GM12864 (cell line): ENCODE measurements at regions not wholly inside any gene's neighbourhood (a gene's known extent, or its start where the extent isn't known, plus 50 kb on each side); places are given as distances from the start of the nearest gene placed in this dataset.

ENCODE experiments used
- DNase-seq: peaks from one replicate; pipeline ENCODE4 v3.0.0-alpha.2; 2011; ENCODE audit warnings: low read depth
- H3K4me3 ChIP-seq: 2 replicates; pipeline ENCODE4 v1.5.1; 2011; ENCODE audit warnings: mild to moderate bottlenecking, low read depth, low read length, control low read depth
- TF ChIP-seq, protein P1 (sequence below): IDR thresholded peaks from 2 replicates; pipeline ENCODE4 v1.5.1; 2011; ENCODE audit warnings: low read depth, mild to moderate bottlenecking, moderate library complexity, low read length, control low read depth, inconsistent platforms; ENCODE audit errors: missing control alignments

DNA sequence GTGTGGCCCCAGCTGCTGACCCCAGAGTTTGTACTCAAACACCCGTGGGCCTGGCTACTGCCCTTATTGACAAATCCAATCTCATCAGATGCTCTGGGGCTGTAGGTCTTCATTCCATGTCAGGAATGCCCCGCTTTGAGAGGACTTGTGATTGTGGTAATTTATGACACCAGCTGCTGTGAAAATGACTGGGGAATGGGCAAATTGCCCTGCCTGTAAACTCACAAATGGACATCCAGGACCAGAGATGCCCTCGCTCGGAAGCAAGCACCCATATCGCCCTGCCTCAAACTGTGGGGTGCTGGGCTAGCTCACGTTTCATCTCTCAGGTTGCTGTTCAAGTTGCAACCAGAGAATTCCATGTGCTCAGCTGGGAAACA lies 225.9 kb upstream of the MAP3K1 start:
- H3K4me3 ChIP-seq, result peak overlapping the region; percentile 11
- no peak for DNase-seq
- TF ChIP-seq, protein P1, sequence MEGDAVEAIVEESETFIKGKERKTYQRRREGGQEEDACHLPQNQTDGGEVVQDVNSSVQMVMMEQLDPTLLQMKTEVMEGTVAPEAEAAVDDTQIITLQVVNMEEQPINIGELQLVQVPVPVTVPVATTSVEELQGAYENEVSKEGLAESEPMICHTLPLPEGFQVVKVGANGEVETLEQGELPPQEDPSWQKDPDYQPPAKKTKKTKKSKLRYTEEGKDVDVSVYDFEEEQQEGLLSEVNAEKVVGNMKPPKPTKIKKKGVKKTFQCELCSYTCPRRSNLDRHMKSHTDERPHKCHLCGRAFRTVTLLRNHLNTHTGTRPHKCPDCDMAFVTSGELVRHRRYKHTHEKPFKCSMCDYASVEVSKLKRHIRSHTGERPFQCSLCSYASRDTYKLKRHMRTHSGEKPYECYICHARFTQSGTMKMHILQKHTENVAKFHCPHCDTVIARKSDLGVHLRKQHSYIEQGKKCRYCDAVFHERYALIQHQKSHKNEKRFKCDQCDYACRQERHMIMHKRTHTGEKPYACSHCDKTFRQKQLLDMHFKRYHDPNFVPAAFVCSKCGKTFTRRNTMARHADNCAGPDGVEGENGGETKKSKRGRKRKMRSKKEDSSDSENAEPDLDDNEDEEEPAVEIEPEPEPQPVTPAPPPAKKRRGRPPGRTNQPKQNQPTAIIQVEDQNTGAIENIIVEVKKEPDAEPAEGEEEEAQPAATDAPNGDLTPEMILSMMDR, result no peak

DNA sequence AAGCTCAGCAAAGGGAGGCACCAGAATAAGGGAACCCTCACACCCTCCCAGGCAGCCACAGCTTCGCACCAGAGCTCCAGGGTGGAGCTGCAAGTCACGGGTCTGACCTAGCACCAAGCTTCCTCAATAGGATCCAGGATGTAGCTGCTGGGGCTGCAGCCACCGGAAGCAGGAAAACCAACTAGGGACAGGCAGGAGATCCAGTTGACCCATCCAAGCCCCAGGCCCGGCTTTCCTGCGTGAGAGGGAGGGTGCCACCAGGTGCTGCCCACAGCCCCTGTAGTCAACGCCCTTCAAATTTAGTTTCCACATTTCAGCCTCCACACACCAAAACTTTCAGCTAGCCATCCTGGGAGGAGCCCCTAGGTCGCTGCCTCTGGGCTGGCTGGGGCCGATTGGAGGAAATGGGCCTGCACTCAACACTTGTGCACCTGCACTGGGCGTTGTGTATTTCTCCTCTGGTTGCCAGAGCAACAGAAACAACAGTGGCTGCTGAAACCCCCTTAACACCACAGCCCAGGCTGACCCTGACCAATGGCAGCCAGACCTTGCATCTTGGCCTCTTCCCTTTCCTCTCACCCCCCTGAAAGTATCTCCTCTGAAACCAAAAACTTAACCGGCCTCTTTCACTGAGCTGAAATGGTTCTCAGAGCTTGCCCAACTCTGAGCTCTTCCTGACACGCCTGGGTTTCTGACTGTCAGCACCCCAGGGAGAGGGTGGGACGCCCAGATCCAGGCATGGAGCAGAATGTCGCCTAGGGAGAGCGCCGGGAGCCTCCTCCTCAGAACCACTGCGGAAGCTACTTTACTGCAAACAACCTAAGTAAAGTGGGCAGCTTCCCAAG lies 226.5 kb upstream of the MAP3K1 start:
- peak overlapping the region; percentile 11 for H3K4me3 ChIP-seq
- DNase-seq, result peak; percentile 95
- TF ChIP-seq, protein P1, result no peak

DNA sequence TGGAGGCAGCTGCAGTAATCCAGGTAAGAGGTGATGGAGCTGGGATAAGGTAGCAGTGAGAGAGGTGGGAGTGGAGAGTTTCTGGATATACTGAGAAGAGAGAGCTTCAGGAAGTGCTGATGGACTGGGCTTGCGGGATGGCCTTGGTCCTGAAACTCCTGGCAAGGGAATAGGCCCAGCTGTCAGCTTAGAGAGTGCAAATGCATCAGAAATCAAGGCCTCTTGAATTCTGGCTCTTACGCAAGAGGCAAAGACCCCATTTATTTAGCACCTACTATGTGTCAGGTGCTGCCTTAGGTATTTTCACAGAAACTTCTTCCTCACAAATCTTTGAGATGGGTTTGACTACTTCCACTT lies 227.2 kb upstream of the MAP3K1 start:
- no peak for DNase-seq
- TF ChIP-seq, protein P1, result no peak
- no peak overlapping the region for H3K4me3 ChIP-seq

DNA sequence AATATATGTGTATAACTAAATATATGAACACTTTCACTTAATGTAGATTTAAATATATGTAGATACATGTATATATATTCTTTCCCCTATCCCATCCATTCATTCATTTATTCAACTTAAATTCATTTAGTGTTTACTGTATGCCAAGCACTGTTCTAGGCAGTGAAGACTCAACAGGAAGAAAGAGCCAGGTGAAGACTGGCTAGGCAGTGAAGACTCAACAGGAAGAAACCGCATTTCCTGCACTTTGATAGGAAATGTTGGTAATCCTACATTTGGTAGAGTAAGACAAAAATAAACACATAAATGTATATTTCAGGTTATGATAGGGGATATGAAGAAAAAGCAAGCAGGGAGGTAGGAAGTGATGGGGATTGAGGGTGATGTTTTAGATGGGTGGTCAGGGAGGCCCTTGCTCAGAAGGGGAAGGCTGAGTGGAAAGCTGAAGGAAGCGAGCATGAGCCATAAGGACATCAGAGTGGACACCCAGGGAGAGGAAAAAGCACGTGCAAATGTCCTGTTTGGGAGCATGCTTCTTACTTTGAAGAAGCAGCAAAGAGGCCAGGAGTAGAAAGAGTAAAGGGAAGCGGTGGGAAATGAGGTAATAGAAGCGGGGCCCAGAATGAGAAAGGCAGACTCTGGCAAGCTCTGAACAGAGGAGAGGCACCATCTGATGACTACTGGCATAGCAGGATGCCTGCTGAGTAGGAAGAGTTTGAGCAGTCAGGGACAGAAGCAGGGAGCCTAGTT lies 227.8 kb upstream of the MAP3K1 start:
- DNase-seq, result no peak
- TF ChIP-seq, protein P1, result no peak
- no peak overlapping the region for H3K4me3 ChIP-seq

DNA sequence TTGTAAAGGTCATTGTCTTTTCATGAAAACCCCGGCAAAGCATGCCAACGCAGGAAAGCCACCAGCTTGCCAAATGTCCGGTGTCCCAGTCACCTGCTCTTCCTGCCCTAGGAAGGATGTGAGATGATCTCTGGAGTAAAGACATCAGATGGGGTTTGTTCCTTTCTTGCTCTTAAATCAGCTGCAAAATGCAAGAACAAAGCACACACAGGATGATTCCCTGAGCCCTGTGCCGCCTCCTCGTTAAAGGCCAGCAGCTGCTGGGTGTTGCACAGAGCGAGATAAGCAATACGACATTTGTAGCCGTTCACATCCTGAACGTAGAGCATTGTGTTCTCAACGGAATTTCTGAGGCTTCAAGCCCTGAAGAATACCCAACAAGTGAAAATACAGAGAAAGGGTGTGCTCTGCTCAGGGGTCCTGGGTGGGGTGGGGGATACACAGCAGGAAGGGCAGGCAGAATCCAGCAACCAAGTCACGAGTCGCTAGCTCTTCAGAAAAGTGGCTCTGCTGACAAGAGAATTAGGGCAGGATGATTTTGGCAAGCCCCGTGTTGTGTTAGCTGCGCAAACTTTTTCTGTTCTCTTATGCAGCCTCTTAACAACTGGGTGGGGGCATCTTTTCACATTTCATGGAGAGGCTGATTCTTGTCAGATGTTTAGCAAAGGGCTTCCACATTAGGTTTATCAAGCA lies 229.2 kb upstream of the MAP3K1 start:
- TF ChIP-seq, protein P1, result no peak
- H3K4me3 ChIP-seq, result no peak overlapping the region
- no peak for DNase-seq

DNA sequence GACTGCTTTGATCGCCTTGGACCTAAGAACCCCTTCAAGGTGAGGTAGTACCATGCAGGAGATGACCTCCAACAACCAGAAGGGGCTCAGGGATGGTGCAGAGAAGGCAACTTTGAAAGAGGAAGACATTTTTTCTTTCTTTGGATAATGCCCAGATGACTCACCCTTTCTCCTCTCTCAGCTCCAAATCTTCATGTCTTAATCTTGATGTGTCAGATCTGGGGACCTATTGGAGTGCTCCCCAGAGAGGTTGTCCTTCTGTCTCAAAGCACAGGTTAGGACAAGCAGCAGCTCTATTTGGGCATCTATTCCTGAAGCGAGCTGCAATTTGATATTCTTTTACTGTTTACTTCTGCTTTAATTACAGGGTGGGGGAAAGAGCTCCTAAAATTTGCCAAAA lies 229.9 kb upstream of the MAP3K1 start:
- no peak overlapping the region for H3K4me3 ChIP-seq
- no peak for DNase-seq
- TF ChIP-seq, protein P1, result no peak
